ENCODE measurements at regions not wholly inside any gene's neighbourhood (a gene's known extent, or its start where the extent isn't known, plus 50 kb on each side); places are given as distances from the start of the nearest gene placed in this dataset.

- Histone ChIP-seq H4K20me1 (ENCODE audit: insufficient read depth) (no peaks in the 10 kb centered on the region), H2AFZ (ENCODE audit: low read depth, low read length, poor library complexity, severe bottlenecking) (no peak overlapping the region), H3K27me3 (ENCODE audit: insufficient read depth, low read length) (no peaks in the 10 kb centered on the region; the same call in 1 of the 2 replicates), H3K27ac (ENCODE audit: low read depth, low read length) (no peak overlapping the region), H3K9me2 (ENCODE audit: insufficient read depth) (no peaks in the 10 kb centered on the region), H3K4me3 (replicated peaks in 1 of 2; ENCODE audit: low read depth in 1 of 2, low read length in 2 of 2) (no peak overlapping the region), H3K4me1 (ENCODE audit: control insufficient read depth in 1 of 2, insufficient read depth in 2 of 2, low read length in 2 of 2) (no peaks in the 10 kb centered on the region), H3K9me3 (ENCODE audit: control insufficient read depth in 1 of 2, insufficient read depth in 1 of 2, low read depth in 1 of 2, low read length in 2 of 2) (no peaks in the 10 kb centered on the region), H3K36me3 (ENCODE audit: control insufficient read depth in 1 of 2, insufficient read depth in 2 of 2, low read length in 2 of 2) (no peaks in the 10 kb centered on the region), H3K4me2 (ENCODE audit: low read length) (no peak overlapping the region), H3K9ac (ENCODE audit: low read length) (no peak overlapping the region), H3K79me2 (ENCODE audit: insufficient read depth, low read length) (no peaks in the 10 kb centered on the region)
- ATAC-seq (no peak), DNase-seq (ENCODE audit: low read depth, low spot score) (no peak)
- intact Hi-C loops (cut with micrococcal nuclease), result no loop called here
- ChIA-PET RAD21 (ENCODE audit: low non-redundant PET in 1 of 2, low total read pairs in 2 of 2, uncharacterized antibody in 2 of 2, unreplicated experiment in 2 of 2) (no interaction called here), CTCF (no interaction called here), POLR2A (no interaction called here)
- no TSS peak for BruUV-seq (replicated peaks)
- no peak for TF ChIP-seq CEBPB (IDR thresholded peaks at IDR 0.05; ENCODE audit: low read depth)
- no peak for TF ChIP-seq RAD21 (IDR thresholded peaks at IDR 0.05; ENCODE audit: low read depth)
- TF ChIP-seq TCF7L2 (IDR thresholded peaks at IDR 0.05; ENCODE audit: borderline replicate concordance, extremely low read depth, insufficient read depth, insufficient read length), result no peak
- TF ChIP-seq EZH2 (IDR thresholded peaks at IDR 0.05), result no peak
- no peak for TF ChIP-seq FOSL1 (IDR thresholded peaks at IDR 0.05; ENCODE audit: low read depth)
- TF ChIP-seq EGR1 (IDR thresholded peaks at IDR 0.05; ENCODE audit: low read depth), result no peak
- TF ChIP-seq, protein P1, sequence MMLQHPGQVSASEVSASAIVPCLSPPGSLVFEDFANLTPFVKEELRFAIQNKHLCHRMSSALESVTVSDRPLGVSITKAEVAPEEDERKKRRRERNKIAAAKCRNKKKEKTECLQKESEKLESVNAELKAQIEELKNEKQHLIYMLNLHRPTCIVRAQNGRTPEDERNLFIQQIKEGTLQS (IDR thresholded peaks at IDR 0.05), result no peak
- no peak for TF ChIP-seq JUND (IDR thresholded peaks at IDR 0.05)
- no peak for TF ChIP-seq ELF1 (IDR thresholded peaks at IDR 0.05; ENCODE audit: borderline replicate concordance, low read depth)
- TF ChIP-seq YY1 (IDR thresholded peaks at IDR 0.05; ENCODE audit: extremely low read depth, insufficient replicate concordance, low read depth, low read length), result no peak
- no peak for TF ChIP-seq MAX (IDR thresholded peaks at IDR 0.05)
- TF ChIP-seq SIN3A (IDR thresholded peaks at IDR 0.05; ENCODE audit: low read depth), result no peak
- no peak for TF ChIP-seq ZFX (IDR thresholded peaks at IDR 0.05)
- TF ChIP-seq, protein P2, sequence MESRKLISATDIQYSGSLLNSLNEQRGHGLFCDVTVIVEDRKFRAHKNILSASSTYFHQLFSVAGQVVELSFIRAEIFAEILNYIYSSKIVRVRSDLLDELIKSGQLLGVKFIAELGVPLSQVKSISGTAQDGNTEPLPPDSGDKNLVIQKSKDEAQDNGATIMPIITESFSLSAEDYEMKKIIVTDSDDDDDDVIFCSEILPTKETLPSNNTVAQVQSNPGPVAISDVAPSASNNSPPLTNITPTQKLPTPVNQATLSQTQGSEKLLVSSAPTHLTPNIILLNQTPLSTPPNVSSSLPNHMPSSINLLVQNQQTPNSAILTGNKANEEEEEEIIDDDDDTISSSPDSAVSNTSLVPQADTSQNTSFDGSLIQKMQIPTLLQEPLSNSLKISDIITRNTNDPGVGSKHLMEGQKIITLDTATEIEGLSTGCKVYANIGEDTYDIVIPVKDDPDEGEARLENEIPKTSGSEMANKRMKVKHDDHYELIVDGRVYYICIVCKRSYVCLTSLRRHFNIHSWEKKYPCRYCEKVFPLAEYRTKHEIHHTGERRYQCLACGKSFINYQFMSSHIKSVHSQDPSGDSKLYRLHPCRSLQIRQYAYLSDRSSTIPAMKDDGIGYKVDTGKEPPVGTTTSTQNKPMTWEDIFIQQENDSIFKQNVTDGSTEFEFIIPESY (IDR thresholded peaks at IDR 0.05; ENCODE audit: extremely low read depth, insufficient replicate concordance, low read length), result no peak
Measured at GRCh38 chr7:24221500-24221899, 62.5 kb upstream of the NPY start.
